ENCODE measurements at regions not wholly inside any gene's neighbourhood (a gene's known extent, or its start where the extent isn't known, plus 50 kb on each side); places are given as distances from the start of the nearest gene placed in this dataset.

GRCh38 chr1:177784409-177784808, 185.4 kb downstream of the SEC16B start:
- Histone ChIP-seq H3K27me3 (ENCODE audit: control insufficient read depth, insufficient read depth, low read length) (peaks cover 2% of the 10 kb centered on the region), H3K56ac (ENCODE audit: extremely low read depth, insufficient read depth, low read length) (no peak overlapping the region), H3K4me3 (ENCODE audit: insufficient read depth, low read depth, low read length) (no peak overlapping the region), H3K4me1 (ENCODE audit: control insufficient read depth, insufficient read depth, low read length) (no peaks in the 10 kb centered on the region), H4K91ac (ENCODE audit: insufficient read depth, low read depth, low read length) (no peak overlapping the region), H3K4me2 (ENCODE audit: low read depth, low read length) (no peak overlapping the region), H4K5ac (ENCODE audit: low read depth, low read length) (no peak overlapping the region), H2BK20ac (ENCODE audit: low read depth, low read length) (no peak overlapping the region), H2AK9ac (replicated peaks; ENCODE audit: low read depth, low read length, poor library complexity) (no peak overlapping the region), H4K20me1 (ENCODE audit: insufficient read depth, low read length) (no peaks in the 10 kb centered on the region), H3K14ac (replicated peaks; ENCODE audit: low read depth, low read length) (no peak overlapping the region), H3K9ac (ENCODE audit: low read depth, low read length) (no peak overlapping the region), H2AFZ (replicated peaks; ENCODE audit: low read length, poor library complexity) (no peak overlapping the region), H3K36me3 (ENCODE audit: control insufficient read depth, insufficient read depth, low read length) (no peaks in the 10 kb centered on the region), H3K79me1 (ENCODE audit: low read depth in 1 of 2, low read length in 2 of 2) (no peaks in the 10 kb centered on the region), H3K23ac (ENCODE audit: low read depth, low read length) (no peak overlapping the region), H3K4ac (ENCODE audit: low read depth, low read length) (no peak overlapping the region), H2AK5ac (ENCODE audit: low read depth, low read length) (no peak overlapping the region), H4K8ac (ENCODE audit: low read depth in 2 of 2, low read length in 2 of 2) (no peak overlapping the region), H3K27ac (ENCODE audit: insufficient read depth, low read length) (no peak overlapping the region), H2BK120ac (ENCODE audit: low read depth, low read length) (no peak overlapping the region), H2BK5ac (ENCODE audit: low read depth, low read length, poor library complexity, severe bottlenecking) (no peak overlapping the region), H2BK15ac (ENCODE audit: low read depth, low read length) (no peak overlapping the region), H3K9me3 (ENCODE audit: control insufficient read depth, insufficient read depth, low read length) (no peaks in the 10 kb centered on the region), H3K9me1 (ENCODE audit: insufficient read depth, low read length) (no peaks in the 10 kb centered on the region), H3K18ac (ENCODE audit: low read depth, low read length) (no peak overlapping the region)
- no CpG with 5 or more reads among the region's 1 CpG for WGBS, 2 experiments (ENCODE audit: extremely low coverage in 2 of 2, insufficient read length in 1 of 2)
- in situ Hi-C loops (cut with MboI; ENCODE audit: low sequenced_read_pairs) = no loop called here
- dilution Hi-C loops (cut with HindIII; ENCODE audit: low sequenced_read_pairs, unreplicated experiment) = no loop called here
- ATAC-seq (ENCODE audit: low read depth) (no peak), DNase-seq (no peak)
- no peak for TF ChIP-seq RCOR1 (IDR thresholded peaks at IDR 0.05; ENCODE audit: insufficient replicate concordance, low read length)
- no peak for TF ChIP-seq SMC3 (IDR thresholded peaks at IDR 0.05; ENCODE audit: low read depth, low read length)
- no peak for TF ChIP-seq MAFK (IDR thresholded peaks at IDR 0.05; ENCODE audit: low read depth, low read length)
- no peak for TF ChIP-seq POLR2A (IDR thresholded peaks at IDR 0.05; ENCODE audit: low read depth, low read length)
- TF ChIP-seq MXI1 (IDR thresholded peaks at IDR 0.05; ENCODE audit: borderline replicate concordance, low read depth, low read length) = no peak
- TF ChIP-seq CTCF (conservative IDR thresholded peaks at IDR 0.05; ENCODE audit: low read depth, low read length) = no peak
- no peak for TF ChIP-seq CEBPB (IDR thresholded peaks at IDR 0.05; ENCODE audit: low read depth, low read length)
- TF ChIP-seq CHD1 (IDR thresholded peaks at IDR 0.05; ENCODE audit: low read depth, low read length) = no peak
- TF ChIP-seq BHLHE40 (IDR thresholded peaks at IDR 0.05; ENCODE audit: low read depth, low read length) = no peak
- TF ChIP-seq, protein P1, sequence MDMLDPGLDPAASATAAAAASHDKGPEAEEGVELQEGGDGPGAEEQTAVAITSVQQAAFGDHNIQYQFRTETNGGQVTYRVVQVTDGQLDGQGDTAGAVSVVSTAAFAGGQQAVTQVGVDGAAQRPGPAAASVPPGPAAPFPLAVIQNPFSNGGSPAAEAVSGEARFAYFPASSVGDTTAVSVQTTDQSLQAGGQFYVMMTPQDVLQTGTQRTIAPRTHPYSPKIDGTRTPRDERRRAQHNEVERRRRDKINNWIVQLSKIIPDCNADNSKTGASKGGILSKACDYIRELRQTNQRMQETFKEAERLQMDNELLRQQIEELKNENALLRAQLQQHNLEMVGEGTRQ (IDR thresholded peaks at IDR 0.05; ENCODE audit: low read depth, low read length) = no peak
- no peak for TF ChIP-seq MAZ (IDR thresholded peaks at IDR 0.05; ENCODE audit: borderline replicate concordance, low read depth, low read length)
- no peak for TF ChIP-seq FOS (IDR thresholded peaks at IDR 0.05; ENCODE audit: low read depth, low read length)
- TF ChIP-seq RFX5 (IDR thresholded peaks at IDR 0.05; ENCODE audit: low read depth, low read length) = no peak
- no peak for TF ChIP-seq ELK1 (IDR thresholded peaks at IDR 0.05; ENCODE audit: borderline replicate concordance, low read depth, low read length)
- TF ChIP-seq RAD21 (IDR thresholded peaks at IDR 0.05; ENCODE audit: low read length) = no peak
- TF ChIP-seq NFE2L2 (IDR thresholded peaks at IDR 0.05; ENCODE audit: low read depth, low read length) = no peak
- POLR2A ChIA-PET (ENCODE audit: unreplicated experiment) = no interaction called here
- intact Hi-C loops (cut with micrococcal nuclease) = loop anchor here (5.0 kb wide), 2 partner anchors 163 to 887 kb away; no protein-coding TSS in a partner anchor
- CTCF ChIA-PET = no interaction called here
- BruUV-seq (replicated peaks) = no TSS peak
